ENCODE measurements at regions not wholly inside any gene's neighbourhood (a gene's known extent, or its start where the extent isn't known, plus 50 kb on each side); places are given as distances from the start of the nearest gene placed in this dataset.

DNA sequence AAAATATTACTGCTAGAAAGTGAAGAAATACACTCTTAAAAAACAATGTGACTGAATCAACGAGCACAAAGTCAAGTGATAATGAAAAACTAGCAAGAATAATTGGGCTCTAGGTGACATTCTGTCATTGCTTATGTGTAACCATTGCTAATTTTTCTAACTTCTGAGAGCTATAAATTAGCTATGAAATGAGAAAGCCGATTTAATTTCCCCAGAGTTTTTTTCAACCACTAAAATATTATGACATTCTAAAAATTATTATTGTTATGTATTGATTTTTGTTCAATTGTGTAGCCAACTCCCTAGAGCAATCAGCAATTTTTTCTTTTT is 458.6 kb upstream of the ATXN8OS start:
- Histone ChIP-seq H3K36me3 (replicated peaks in 1 of 2; ENCODE audit: control insufficient read depth in 2 of 2, insufficient read depth in 2 of 2, low read length in 2 of 2) (no peaks in the 10 kb centered on the region), H2AFZ (ENCODE audit: low read length) (no peak overlapping the region), H3K4me2 (ENCODE audit: insufficient read depth, low read length, poor library complexity, severe bottlenecking) (no peak overlapping the region), H2BK5ac (ENCODE audit: low read length) (no peak overlapping the region), H2BK120ac (ENCODE audit: low read depth, low read length) (no peak overlapping the region), H3K4ac (ENCODE audit: low read length) (no peak overlapping the region), H4K91ac (ENCODE audit: low read depth, low read length, poor library complexity) (no peak overlapping the region), H2AK5ac (ENCODE audit: low read depth, low read length) (no peak overlapping the region), H3K18ac (ENCODE audit: low read length) (no peak overlapping the region), H3K27ac (replicated peaks; ENCODE audit: low read length) (no peak overlapping the region), H2BK12ac (ENCODE audit: low read length) (no peak overlapping the region), H2BK15ac (ENCODE audit: low read length) (no peak overlapping the region), H3K79me1 (ENCODE audit: low read depth, low read length) (no peaks in the 10 kb centered on the region), H3K14ac (ENCODE audit: low read length) (no peak overlapping the region), H3K23ac (ENCODE audit: low read depth, low read length, poor library complexity) (no peak overlapping the region), H3K27me3 (ENCODE audit: control insufficient read depth in 3 of 3, insufficient read depth in 3 of 3, low read depth in 1 of 3, low read length in 3 of 3) (no peaks in the 10 kb centered on the region), H3K9ac (ENCODE audit: low read depth, low read length, poor library complexity) (no peak overlapping the region), H3K4me3 (ENCODE audit: low read length in 2 of 2) (no peak overlapping the region), H3K9me3 (replicated peaks in 1 of 2; ENCODE audit: control insufficient read depth in 2 of 2, insufficient read depth in 1 of 2, low read depth in 1 of 2, low read length in 2 of 2) (peaks cover 6% of the 10 kb centered on the region in 2 donors), H3K4me1 (ENCODE audit: control insufficient read depth in 2 of 2, insufficient read depth in 1 of 2, low read depth in 1 of 2, low read length in 2 of 2) (no peaks in the 10 kb centered on the region), H4K8ac (ENCODE audit: low read depth, low read length) (no peak overlapping the region)
- DNase-seq (ENCODE audit: low spot score): no peak
- WGBS, 2 donors (ENCODE audit: extremely low coverage in 2 of 2, insufficient read length in 2 of 2, insufficient replicate concordance in 1 of 2): no CpG with 5 or more reads among the region's 2 CpGs

DNA sequence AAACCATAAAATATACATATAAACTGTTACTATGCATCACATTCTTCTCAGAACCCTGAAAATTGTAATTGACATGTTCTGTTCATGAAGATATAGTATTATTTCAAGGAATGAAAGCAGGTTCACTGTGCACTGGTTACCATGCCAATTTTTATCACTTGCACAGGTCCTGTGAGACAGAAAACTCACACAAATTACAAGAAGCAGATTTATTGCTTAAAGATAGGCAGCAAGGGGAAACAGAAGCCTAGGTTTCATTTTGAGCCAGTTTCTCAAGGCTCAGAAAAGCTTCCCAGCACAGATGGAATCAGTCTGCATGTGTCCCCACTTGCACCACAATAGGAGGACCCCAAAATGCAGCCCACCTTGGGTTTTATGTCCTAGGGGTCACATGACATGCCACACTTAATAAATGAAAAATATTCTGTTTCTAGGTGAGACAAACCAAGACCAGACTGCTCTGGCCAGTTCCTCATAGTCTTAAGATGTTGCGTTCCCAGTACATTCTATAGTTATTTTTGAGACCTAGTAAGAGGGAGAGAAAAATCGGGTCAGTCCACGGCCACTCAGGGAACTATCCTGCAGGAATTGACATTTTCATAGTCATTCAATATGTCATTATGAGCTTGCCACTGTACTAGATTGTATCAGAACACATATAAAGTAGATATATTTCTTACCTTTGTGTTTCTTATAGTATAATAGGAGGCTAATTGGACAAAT is 459.1 kb upstream of the ATXN8OS start:
- Histone ChIP-seq H2BK5ac (ENCODE audit: low read length) (no peak overlapping the region), H3K36me3 (replicated peaks in 1 of 2; ENCODE audit: control insufficient read depth in 2 of 2, insufficient read depth in 2 of 2, low read length in 2 of 2) (no peaks in the 10 kb centered on the region), H3K14ac (ENCODE audit: low read length) (no peak overlapping the region), H3K4me2 (ENCODE audit: insufficient read depth, low read length, poor library complexity, severe bottlenecking) (no peak overlapping the region), H3K9me3 (replicated peaks in 1 of 2; ENCODE audit: control insufficient read depth in 2 of 2, insufficient read depth in 1 of 2, low read depth in 1 of 2, low read length in 2 of 2) (peaks cover 6% of the 10 kb centered on the region in 2 donors), H3K4me1 (ENCODE audit: control insufficient read depth in 2 of 2, insufficient read depth in 1 of 2, low read depth in 1 of 2, low read length in 2 of 2) (no peaks in the 10 kb centered on the region), H4K91ac (ENCODE audit: low read depth, low read length, poor library complexity) (no peak overlapping the region), H3K4ac (ENCODE audit: low read length) (no peak overlapping the region), H3K18ac (ENCODE audit: low read length) (no peak overlapping the region), H3K23ac (ENCODE audit: low read depth, low read length, poor library complexity) (no peak overlapping the region), H2AK5ac (ENCODE audit: low read depth, low read length) (no peak overlapping the region), H3K27me3 (ENCODE audit: control insufficient read depth in 3 of 3, insufficient read depth in 3 of 3, low read depth in 1 of 3, low read length in 3 of 3) (no peaks in the 10 kb centered on the region), H3K4me3 (ENCODE audit: low read length in 2 of 2) (no peak overlapping the region), H3K27ac (replicated peaks; ENCODE audit: low read length) (no peak overlapping the region), H2BK12ac (ENCODE audit: low read length) (no peak overlapping the region), H4K8ac (ENCODE audit: low read depth, low read length) (no peak overlapping the region), H2BK15ac (ENCODE audit: low read length) (no peak overlapping the region), H3K9ac (ENCODE audit: low read depth, low read length, poor library complexity) (no peak overlapping the region), H2BK120ac (ENCODE audit: low read depth, low read length) (no peak overlapping the region), H3K79me1 (ENCODE audit: low read depth, low read length) (no peaks in the 10 kb centered on the region), H2AFZ (ENCODE audit: low read length) (no peak overlapping the region)
- no peak for DNase-seq (ENCODE audit: low spot score)
- no CpG with 5 or more reads among the region's 3 CpGs for WGBS, 2 donors (ENCODE audit: extremely low coverage in 2 of 2, insufficient read length in 2 of 2, insufficient replicate concordance in 1 of 2)

DNA sequence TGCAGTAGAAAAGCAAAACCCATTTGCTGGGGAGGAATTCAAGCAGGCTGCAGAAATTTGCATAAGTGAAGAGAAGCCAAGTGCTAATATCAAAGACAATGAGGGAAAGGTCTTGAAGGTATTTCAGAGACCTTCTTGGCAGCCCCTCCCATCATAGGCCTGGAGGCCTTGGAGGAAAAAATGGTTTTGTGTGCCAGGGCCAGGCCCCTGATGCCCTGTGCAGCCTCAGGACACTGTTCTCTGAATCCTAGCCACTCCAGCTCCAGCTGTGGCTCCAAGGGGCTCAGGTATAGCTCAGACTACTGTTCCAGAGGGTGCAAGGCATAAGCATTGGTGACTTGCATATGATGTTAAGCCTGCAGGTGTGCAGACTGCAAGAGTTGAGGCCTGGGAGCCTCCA is 463.2 kb upstream of the ATXN8OS start:
- no peaks in the 10 kb centered on the region for H3K27me3 ChIP-seq (ENCODE audit: control insufficient read depth in 3 of 3, insufficient read depth in 3 of 3, low read depth in 1 of 3, low read length in 3 of 3)
- no peaks in the 10 kb centered on the region for H3K36me3 ChIP-seq (replicated peaks in 1 of 2; ENCODE audit: control insufficient read depth in 2 of 2, insufficient read depth in 2 of 2, low read length in 2 of 2)
- no peak overlapping the region for H2AK5ac ChIP-seq (ENCODE audit: low read depth, low read length)
- peaks cover 6% of the 10 kb centered on the region in 2 donors for H3K9me3 ChIP-seq (replicated peaks in 1 of 2; ENCODE audit: control insufficient read depth in 2 of 2, insufficient read depth in 1 of 2, low read depth in 1 of 2, low read length in 2 of 2)
- no peak overlapping the region for H3K14ac ChIP-seq (ENCODE audit: low read length)
- no peaks in the 10 kb centered on the region for H3K4me1 ChIP-seq (ENCODE audit: control insufficient read depth in 2 of 2, insufficient read depth in 1 of 2, low read depth in 1 of 2, low read length in 2 of 2)
- no peak overlapping the region for H3K18ac ChIP-seq (ENCODE audit: low read length)
- no peak for DNase-seq (ENCODE audit: low spot score)
- no peak overlapping the region for H4K91ac ChIP-seq (ENCODE audit: low read depth, low read length, poor library complexity)
- H3K79me1 ChIP-seq (ENCODE audit: low read depth, low read length): no peaks in the 10 kb centered on the region
- H3K27ac ChIP-seq (replicated peaks; ENCODE audit: low read length): no peak overlapping the region
- no peak overlapping the region for H3K23ac ChIP-seq (ENCODE audit: low read depth, low read length, poor library complexity)
- no peak overlapping the region for H2BK120ac ChIP-seq (ENCODE audit: low read depth, low read length)
- no peak overlapping the region for H2AFZ ChIP-seq (ENCODE audit: low read length)
- no peak overlapping the region for H3K4ac ChIP-seq (ENCODE audit: low read length)
- H3K9ac ChIP-seq (ENCODE audit: low read depth, low read length, poor library complexity): no peak overlapping the region
- no peak overlapping the region for H4K8ac ChIP-seq (ENCODE audit: low read depth, low read length)
- no peak overlapping the region for H3K4me3 ChIP-seq (ENCODE audit: low read length in 2 of 2)
- H2BK15ac ChIP-seq (ENCODE audit: low read length): no peak overlapping the region
- H2BK5ac ChIP-seq (ENCODE audit: low read length): no peak overlapping the region
- H3K4me2 ChIP-seq (ENCODE audit: insufficient read depth, low read length, poor library complexity, severe bottlenecking): no peak overlapping the region
- H2BK12ac ChIP-seq (ENCODE audit: low read length): no peak overlapping the region

DNA sequence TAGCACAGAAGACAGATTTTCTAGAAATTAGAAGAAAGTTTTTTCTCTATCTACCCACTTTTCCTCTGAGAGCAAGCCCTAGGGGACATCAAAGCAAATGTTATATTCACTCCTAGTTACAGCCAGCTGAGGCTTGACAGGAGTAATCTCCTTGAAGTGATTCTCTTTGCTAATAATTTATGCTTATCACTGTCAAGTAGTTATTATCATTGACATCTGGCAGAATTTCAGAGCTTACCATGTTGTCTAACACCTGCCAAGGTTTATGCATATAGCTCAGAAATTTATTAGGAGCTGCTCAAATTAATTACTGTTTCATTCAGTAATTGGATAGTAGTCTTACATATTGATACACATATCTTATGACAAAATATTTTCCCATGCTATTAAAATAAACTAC is 465.9 kb upstream of the ATXN8OS start:
- Histone ChIP-seq H3K4me3 (ENCODE audit: low read length in 2 of 2) (no peak overlapping the region), H3K23ac (ENCODE audit: low read depth, low read length, poor library complexity) (no peak overlapping the region), H3K27ac (replicated peaks; ENCODE audit: low read length) (no peak overlapping the region), H3K18ac (ENCODE audit: low read length) (no peak overlapping the region), H2BK12ac (ENCODE audit: low read length) (no peak overlapping the region), H4K91ac (ENCODE audit: low read depth, low read length, poor library complexity) (no peak overlapping the region), H3K36me3 (replicated peaks in 1 of 2; ENCODE audit: control insufficient read depth in 2 of 2, insufficient read depth in 2 of 2, low read length in 2 of 2) (no peaks in the 10 kb centered on the region), H3K27me3 (ENCODE audit: control insufficient read depth in 3 of 3, insufficient read depth in 3 of 3, low read depth in 1 of 3, low read length in 3 of 3) (no peaks in the 10 kb centered on the region), H3K79me1 (ENCODE audit: low read depth, low read length) (no peaks in the 10 kb centered on the region), H3K4me2 (ENCODE audit: insufficient read depth, low read length, poor library complexity, severe bottlenecking) (no peak overlapping the region), H4K8ac (ENCODE audit: low read depth, low read length) (no peak overlapping the region), H3K4me1 (ENCODE audit: control insufficient read depth in 2 of 2, insufficient read depth in 1 of 2, low read depth in 1 of 2, low read length in 2 of 2) (no peaks in the 10 kb centered on the region), H2AK5ac (ENCODE audit: low read depth, low read length) (no peak overlapping the region), H2BK15ac (ENCODE audit: low read length) (no peak overlapping the region), H2BK5ac (ENCODE audit: low read length) (no peak overlapping the region), H3K4ac (ENCODE audit: low read length) (no peak overlapping the region), H2BK120ac (ENCODE audit: low read depth, low read length) (no peak overlapping the region), H3K14ac (ENCODE audit: low read length) (no peak overlapping the region), H3K9ac (ENCODE audit: low read depth, low read length, poor library complexity) (no peak overlapping the region), H2AFZ (ENCODE audit: low read length) (no peak overlapping the region), H3K9me3 (replicated peaks in 1 of 2; ENCODE audit: control insufficient read depth in 2 of 2, insufficient read depth in 1 of 2, low read depth in 1 of 2, low read length in 2 of 2) (peaks cover 6% of the 10 kb centered on the region in 2 donors)
- no peak for DNase-seq (ENCODE audit: low spot score)
